GM08714 (cell line): ENCODE measurements at regions not wholly inside any gene's neighbourhood (a gene's known extent, or its start where the extent isn't known, plus 50 kb on each side); places are given as distances from the start of the nearest gene placed in this dataset.

Experiments used
- H3K4me3 ChIP-seq: fragments of 200-500 bp; sonication (Bioruptor generic); 2 replicates; pipeline ENCODE4 v1.5.1; 2014; ENCODE audit warnings: mild to moderate bottlenecking, low read length, inconsistent platforms
- ZNF274 ChIP-seq: IDR thresholded peaks from 2 replicates; pipeline ENCODE4 v1.6.1; 2012; ENCODE audit warnings: mild to moderate bottlenecking, low read depth, low read length

DNA sequence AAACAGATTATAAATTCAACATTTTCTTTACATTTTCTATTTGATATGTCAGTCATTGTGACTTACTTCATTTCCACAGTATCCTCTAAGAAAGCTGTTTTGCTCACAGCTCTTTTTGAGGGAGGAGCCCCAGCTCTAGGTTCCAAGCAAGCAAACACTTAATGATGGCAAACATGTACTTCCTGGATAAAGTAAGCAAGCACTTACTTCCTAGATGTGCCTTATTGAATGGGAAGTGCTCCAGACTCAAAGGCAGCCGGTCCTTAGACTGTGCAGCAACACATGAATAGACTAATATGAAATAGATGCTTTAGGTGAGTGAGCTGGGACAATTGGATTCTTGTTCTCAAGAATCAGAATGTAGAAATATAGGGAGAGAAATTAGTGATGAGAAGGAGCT is 2149.8 kb upstream of the PIK3C3 start:
- no peak overlapping the region for H3K4me3 ChIP-seq
- no peak for TF ChIP-seq ZNF274

DNA sequence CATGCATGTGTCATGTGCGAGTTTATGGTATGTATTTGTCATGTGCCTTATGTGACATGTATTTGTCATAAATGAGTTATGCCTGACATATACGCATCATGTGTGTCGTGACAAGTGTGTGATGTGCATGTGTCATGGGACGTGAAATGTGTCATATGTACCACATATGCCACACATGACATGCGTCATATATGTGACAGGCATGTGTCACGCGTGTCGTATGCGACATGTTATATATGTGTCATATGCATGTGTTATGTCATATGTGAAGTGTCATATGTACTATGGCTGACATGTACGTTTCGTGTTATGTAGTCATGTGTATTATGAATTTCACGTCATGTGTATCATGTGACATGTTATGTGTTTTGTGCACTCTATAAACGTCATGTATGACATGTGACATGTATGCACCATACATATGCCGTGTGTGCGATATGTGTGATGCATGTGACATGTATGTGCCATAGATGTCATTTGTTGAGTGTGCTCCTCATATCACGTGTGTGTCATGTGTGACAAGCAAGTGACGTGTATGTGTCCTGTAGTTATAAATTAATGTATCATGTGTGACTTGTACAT is 2152.3 kb upstream of the PIK3C3 start:
- no peak for TF ChIP-seq ZNF274
- no peak overlapping the region for H3K4me3 ChIP-seq

DNA sequence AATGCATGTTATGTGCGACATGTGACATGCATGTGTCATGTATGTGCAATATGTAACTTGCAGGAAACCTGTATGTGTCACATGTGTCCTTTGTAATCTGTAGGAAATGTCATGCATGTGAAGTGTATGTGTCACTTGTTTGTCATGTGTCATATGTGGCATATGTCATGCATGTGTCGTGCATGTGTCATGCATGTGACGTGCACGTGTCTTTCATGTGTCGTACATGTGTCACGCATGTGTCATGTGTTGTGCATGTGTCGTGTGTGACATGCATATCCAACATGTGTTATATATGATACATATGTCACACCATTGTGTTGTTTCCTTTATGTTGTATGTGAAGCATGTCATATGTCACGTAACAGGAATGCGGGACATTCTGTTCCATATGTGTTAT is 2153.2 kb upstream of the PIK3C3 start:
- no peak overlapping the region for H3K4me3 ChIP-seq
- no peak for TF ChIP-seq ZNF274

DNA sequence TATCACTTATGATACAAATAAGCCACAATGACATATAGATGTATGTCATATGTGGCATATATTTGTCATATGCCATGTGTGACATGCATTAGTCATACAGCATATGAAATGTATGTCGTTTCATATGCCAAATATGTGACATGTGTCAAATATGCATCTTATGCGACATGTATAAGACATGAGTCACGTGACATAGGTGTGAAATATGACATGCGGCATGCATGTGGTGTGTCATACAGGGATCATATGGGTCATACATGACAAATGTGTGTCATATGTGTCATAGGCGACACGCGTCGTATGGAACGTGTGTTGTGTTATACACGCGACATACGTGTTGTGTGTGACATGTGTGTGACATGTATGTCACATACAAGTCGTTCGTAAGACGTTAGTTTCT is 2154.0 kb upstream of the PIK3C3 start:
- no peak for TF ChIP-seq ZNF274
- H3K4me3 ChIP-seq, result no peak overlapping the region

DNA sequence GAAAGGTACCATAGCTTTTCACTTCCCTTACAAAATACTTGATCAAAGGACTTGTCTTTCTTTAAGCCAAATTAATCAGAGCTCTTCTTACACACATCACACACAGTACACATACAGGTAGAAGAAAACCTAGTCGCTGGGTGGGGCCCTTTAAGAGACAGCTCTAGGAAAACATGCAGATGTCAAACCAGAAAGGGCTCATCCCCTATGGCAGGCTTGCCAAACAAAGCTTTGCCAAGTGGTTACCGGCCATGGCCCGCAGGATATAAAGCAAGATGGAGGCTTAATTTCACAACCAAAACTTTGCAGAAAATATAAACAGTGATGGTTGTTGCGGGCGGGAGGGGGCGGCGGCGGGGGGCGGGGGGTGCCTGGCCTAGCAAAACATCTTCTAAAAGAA is 2156.0 kb upstream of the PIK3C3 start:
- no peak for TF ChIP-seq ZNF274
- peak overlapping the region; percentile 72 for H3K4me3 ChIP-seq

DNA sequence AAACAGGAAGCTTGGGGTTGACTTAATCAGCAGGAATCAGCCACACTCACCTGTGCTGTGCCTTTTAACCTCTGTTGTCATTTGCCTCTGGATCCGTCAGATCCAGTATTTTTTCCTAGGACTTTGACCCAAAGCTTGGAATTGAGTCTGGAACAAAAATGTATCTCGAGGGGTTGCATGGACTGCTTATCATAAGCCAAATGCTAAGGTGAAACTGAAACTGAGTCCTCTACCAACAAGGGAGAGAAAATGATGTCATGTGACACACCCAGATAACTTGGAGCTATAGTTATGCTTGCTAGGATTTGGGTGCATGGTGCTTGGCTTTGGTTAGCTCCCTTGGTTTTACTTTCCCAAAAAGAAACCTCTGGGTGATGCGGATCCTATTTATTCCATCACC is 2158.6 kb upstream of the PIK3C3 start:
- H3K4me3 ChIP-seq, result no peak overlapping the region
- TF ChIP-seq ZNF274, result no peak

DNA sequence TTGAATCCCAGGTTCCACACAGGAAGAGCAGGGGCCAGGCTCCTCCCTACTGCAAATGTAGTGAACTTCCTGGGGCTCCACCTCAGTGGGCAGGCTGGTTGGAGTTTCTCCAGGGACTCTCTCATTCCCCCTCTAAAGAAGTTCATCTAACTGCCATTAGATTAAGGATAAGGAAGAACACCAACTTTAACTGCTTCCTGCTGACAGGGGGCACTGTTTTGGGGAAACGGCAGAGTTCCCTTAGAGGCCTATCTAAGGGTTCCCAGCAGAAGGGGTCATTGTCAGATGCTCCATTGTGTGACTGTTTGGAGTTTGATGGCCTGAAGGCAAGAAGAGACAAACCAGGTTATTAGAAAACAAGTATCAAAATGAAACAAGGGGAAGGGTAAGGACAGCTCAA is 2159.7 kb upstream of the PIK3C3 start:
- TF ChIP-seq ZNF274, result no peak
- H3K4me3 ChIP-seq, result no peak overlapping the region

DNA sequence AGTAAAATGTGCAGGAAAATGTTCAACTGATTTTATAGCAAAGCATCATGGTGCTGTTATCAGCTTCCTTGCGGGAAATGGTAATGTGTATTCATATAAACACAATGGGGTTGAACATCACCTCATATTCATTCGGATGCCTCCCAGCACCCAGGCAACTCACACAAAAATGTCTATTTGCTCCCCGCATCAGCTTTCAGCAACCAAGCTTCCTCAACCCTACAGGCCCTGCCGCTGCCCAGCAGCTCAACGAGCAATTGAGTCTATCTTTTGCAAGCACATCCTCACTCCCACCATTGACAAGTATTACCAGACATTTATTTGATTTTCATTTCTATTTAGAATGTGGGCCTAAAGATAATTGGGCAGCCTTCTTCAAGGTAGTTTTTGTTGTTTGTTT is 2161.4 kb upstream of the PIK3C3 start:
- H3K4me3 ChIP-seq, result no peak overlapping the region
- TF ChIP-seq ZNF274, result no peak

DNA sequence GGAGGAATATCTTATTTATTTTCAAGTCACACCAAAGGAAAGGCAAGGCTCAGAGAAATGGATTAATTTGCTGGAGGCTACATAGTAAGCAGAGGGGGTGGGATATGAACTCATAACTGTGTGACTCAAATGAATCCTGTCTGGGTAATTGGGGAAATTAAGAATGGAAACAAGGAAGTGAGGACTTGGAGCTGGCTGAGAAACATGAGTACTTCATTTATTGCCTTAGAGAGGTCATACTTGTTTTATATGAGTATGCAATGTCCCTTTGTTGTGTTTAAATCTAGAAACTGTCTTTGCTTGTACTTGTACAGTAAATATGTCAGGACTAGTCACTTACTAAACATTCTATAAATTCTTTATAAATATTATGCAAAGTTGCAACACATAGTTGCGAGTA is 2166.7 kb upstream of the PIK3C3 start:
- no peak for TF ChIP-seq ZNF274
- H3K4me3 ChIP-seq, result no peak overlapping the region

DNA sequence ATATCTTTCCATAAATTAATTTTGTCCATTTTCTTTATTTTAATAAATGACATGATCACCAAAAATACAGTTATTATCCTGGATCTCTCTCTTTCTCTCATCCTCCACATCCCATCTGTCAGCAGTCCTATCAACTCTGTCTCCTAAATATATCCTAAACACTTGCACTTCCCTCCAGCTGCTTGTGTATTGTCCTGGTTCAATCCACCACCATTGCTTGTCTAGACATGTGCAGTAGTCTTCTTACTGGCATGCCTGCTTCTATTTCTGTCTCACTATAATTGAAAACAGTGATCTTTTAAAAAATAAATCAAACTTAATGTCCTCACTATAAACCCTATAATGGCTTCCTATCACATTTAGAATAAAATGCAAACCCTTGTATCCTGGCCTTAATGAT is 2168.6 kb upstream of the PIK3C3 start:
- no peak overlapping the region for H3K4me3 ChIP-seq
- no peak for TF ChIP-seq ZNF274

DNA sequence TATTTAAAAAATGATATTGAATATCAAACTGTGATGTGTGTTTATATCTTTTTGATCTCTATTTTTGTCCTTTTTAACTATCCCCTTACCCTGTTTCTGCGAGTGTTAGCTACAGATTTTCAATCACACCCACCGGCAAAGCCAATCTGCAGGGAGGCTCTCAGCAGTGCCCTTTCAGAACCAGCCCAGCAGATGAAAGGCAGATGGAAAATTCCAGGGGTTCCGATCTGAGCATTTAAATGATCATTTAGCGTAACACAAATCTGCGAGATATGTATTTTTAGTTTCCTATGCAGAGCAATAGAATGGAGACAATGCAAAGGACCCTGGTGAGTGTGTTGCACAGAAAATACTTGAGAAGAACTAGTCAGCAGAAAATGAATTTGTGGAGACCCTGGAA is 2170.5 kb upstream of the PIK3C3 start:
- no peak overlapping the region for H3K4me3 ChIP-seq
- no peak for TF ChIP-seq ZNF274

DNA sequence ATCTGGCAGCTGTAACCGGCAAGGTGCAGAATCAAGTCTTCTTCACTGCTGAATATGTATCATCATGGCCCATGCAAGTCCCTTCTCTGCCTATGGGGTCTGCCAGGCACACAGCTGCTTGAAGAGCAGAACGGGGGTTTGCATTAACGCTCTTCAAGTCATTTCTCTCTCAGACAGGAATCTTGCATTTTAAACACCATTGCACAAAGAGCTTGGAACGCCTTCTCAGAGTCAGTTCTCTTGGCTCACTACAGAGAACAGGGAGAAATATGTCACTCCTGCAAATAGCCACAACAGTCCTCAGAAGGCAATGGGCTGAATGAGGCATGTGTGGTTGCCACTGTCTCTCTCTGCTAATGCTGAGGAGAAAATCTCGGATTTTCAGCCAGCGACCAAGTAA is 2173.5 kb upstream of the PIK3C3 start:
- no peak for TF ChIP-seq ZNF274
- H3K4me3 ChIP-seq, result no peak overlapping the region

DNA sequence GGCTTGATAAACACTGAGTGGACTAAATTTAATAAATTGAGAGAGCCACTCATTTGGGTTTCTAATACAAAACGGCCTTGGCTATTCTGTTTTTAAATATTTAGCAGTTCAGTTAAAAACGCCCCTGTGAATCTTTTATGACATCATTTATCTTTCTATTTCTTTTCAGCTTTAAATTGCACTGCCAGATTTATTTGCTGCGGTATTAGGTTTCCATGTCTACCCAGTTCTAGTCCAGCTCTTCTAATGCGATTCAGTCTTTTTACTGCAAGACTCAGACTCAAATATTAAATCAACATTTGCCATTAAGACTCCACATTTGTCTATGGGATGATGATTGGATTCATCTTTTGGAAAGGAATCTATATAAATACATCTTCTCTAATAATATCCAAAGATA is 2174.3 kb upstream of the PIK3C3 start:
- no peak for TF ChIP-seq ZNF274

DNA sequence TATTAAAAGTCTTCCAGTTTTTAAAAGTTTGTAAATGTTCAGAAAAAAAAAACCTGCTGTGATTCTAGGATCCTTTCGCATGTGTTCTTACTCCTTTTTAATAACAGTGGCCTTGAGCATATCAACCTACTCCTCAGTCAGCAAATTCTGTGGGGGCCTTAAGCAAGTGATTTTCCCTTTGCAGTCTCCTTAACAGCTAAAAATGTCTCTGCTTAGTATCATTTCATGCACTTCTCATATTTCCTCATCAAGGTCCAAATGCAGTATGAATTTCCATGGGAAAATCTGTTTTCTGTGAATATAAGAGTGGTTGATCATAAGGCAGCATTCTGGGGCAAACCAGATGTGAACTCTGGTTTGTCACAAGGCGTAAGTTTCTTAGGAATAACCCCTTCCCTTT is 2175.1 kb upstream of the PIK3C3 start:
- no peak for TF ChIP-seq ZNF274
- no peak overlapping the region for H3K4me3 ChIP-seq

More for the DNA sequence above, 2174.3 kb upstream of the PIK3C3 start:
- no peak overlapping the region for H3K4me3 ChIP-seq

DNA sequence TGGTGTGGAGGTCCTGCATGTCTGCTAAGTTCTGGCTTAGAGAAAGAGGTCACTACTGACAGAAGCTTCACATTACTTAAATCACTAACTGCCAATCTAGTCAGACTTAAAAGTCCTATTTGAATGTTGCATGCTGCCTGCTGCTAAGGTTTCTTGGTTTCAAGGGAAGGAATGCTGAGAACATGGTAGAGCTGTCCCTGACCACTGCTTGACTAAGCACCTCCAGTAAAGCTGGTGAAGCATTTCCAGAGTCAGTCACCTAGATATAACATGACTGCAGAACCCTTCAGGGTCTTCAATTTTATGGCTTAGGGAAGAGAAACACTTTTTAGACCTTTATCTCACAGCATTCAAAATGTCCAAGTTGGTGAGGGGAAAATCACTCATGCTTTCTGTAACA is 2178.3 kb upstream of the PIK3C3 start:
- no peak for TF ChIP-seq ZNF274

DNA sequence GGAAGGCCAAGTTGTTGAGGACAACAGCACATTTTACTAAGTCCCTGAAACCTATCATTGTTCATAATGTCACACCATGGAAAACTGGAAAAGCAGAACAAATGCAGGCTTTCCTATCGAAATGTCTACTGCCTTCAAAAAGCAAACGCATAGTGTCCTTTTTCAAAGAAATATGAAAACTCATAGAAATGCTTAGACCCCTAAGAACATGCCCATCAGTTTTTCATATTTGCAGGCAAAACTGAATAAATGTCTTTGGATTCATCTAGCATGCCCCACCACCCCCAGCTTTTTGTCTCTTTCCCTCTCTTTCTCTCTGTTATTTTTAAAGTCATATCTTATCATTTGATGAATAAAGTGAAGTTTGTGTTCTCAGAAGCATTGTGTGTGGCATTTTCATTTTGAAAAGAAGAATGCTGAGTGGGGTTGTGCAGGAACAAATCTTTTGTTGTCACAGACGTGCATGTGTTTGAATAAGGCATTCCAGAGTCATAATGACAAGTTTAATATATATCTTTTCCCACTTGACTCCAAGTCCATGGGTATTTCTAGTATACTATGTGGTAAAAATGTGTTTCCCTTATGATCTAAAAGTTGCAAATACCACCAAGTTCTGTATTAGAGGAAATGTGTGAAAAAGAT is 2180.0 kb upstream of the PIK3C3 start:
- H3K4me3 ChIP-seq, result no peak overlapping the region
- no peak for TF ChIP-seq ZNF274

More for the DNA sequence above, 2178.3 kb upstream of the PIK3C3 start:
- H3K4me3 ChIP-seq, result no peak overlapping the region
